Central memory CD4-positive, alpha-beta T cell (primary cell): ENCODE measurements at regions not wholly inside any gene's neighbourhood (a gene's known extent, or its start where the extent isn't known, plus 50 kb on each side); places are given as distances from the start of the nearest gene placed in this dataset.
"Not testable (repeated sequence)": the region's sequence is repeated elsewhere in the genome, so short reads cannot be mapped to it uniquely, and the experiment has no call there.

ENCODE experiments used
- DNase-seq: peaks from one replicate; pipeline ENCODE4 v3.0.0; 2022

- no peak for DNase-seq
Observed at GRCh38 chr12:46884362-46884761, 58.6 kb upstream of the SLC38A4 start.

GRCh38 chr12:46886541-46887041, 60.8 kb upstream of the SLC38A4 start:
- DNase-seq = no peak

DNA sequence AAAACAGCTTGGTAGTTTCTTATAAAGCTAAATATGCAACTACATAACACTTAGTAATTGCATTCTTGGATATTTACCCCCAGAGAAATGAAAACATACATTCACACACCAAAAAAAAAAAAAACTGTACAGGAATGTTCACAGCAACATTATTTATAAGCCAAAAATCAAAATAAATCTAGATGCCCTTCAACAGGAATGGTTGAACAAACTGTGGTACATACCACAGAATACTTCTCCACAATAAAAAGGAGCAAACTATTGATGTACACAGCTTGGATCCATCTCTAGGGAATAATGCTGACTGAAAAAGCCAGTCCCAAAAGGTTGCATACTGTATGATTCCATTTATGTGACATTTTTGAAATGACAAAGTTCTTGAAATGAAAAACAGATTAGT, 62.1 kb upstream of the SLC38A4 start:
- DNase-seq = no peak

GRCh38 chr12:46888568-46888967, 62.8 kb upstream of the SLC38A4 start:
- DNase-seq = no peak

DNA sequence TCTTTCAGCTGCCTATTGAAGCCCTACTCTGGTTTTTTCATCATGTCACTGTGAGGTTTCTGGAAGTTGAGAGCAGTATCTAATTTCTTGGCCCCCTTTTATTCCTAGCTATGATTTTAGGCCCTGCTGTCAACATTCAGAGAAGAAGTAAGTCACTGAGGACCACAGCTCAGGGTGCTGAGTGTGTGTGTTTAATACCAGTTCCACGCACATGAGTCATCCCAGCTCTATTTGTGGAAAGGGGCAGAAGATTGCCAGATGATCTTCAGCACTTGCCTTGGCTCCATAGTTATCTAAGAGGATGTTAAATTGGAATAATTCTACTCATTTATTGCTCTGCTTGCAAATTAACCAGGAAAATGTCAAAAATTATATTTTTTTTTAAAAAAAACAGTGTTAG, 65.5 kb upstream of the SLC38A4 start:
- no peak for DNase-seq

DNA sequence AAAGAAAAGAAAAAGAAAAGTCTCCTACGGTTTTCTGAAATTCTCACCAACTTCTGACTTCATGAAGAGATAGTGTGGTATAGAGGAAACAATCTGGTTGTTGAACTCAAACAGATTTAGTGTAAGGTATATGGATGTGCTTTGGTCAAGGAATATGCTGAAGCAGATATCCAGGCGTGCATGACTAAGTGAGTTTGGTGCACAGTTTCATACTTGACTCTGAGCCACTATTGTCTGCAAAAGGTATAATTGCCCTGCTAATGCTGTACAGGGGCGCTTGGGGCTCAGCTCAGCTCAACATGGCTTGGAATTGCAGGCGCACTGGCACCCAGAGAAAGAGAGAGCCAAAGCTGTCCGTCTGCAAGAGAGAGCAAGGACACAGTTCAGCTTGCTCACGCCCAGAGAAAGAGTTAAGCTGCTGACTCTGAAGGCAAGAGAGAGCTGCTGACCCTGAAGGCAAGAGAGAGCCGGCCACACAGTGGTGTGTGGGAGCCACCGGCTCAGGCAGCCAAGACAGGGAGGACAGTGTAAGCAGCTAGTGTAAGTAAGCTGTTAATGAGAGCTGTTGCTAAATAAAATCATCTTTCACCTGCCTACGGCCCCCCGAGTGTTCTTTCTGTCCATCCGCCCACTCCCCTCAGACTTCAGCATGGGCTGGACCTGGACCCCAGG, 66.4 kb upstream of the SLC38A4 start:
- no peak for DNase-seq

DNA sequence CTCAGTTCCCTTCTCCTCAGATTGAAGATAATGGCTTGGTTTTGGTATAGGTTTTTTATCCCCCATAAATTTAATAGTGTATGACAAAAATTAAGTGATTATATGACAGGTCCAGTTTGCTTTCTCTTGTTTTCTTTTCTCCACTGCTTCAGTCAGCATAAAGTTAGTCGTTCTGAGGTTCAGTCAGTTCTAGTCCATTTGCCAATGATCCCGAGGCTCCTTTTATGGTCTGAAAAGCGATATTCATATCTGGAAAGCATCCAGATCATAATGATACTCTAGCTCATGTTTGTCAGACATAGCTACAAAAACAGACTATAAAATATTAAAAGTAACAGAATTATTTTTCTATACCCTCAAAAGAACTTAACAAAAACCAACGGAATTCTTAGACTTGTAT, 67.1 kb upstream of the SLC38A4 start:
- DNase-seq = no peak

DNA sequence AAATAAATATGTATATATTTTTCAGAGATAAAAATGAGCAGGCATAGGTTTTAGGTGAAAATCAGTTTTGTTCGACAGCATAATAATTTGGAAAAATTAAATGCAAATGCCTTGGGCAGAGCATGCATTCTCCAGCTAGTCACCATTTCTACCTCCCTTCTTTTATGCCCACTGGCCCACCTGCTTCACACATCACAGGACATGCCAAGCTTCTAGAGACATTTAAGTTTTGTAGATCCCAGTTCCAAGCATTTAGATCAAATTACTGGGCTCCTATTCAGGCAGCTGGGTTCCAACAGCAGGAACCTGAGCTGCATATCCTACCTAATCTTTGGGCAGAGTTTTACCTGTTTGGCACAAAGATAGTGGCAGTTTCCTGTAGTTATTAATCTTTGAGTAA, 67.6 kb upstream of the SLC38A4 start:
- DNase-seq = no peak

- DNase-seq = no peak
Observed at GRCh38 chr12:46895726-46896125, 69.9 kb upstream of the SLC38A4 start.

GRCh38 chr12:46896680-46897079, 70.9 kb upstream of the SLC38A4 start:
- no peak for DNase-seq

- DNase-seq = no peak
Observed at GRCh38 chr12:46898152-46898931, 72.5 kb upstream of the SLC38A4 start.

GRCh38 chr12:46898989-46899388, 73.2 kb upstream of the SLC38A4 start:
- no peak for DNase-seq

DNA sequence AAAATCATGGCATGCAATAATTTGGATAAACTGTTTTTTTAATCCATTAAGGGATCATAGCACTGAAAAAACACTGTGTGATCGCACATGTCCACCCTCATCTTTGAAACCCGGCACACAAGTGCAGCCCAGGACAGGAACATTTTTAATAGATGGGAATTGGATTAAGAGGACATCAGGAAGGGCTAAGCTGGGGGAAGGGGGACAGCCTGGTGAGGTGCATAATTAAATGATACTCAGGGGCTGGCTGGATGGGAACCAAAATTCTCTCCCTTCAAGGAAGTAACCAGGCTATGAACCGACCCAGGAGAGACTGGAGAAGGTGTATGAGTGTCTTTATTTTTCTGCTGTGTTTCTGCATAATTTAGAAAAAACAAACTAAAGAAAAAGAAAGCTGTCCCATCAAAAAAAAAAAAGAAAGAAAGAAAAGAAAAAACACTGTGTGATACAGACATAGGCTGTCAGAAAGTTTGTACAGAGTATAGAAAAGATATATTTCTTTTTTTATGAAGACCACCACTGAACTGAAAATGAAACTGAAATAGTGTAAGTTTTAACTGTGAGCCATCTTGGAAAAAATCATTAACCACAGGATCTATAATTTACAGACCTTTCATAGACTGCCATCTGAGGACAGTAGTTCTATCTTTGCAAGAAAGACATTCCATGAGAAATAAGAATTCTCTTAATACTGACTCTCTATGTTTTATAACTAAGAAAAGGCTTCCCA, 75.1 kb upstream of the SLC38A4 start:
- DNase-seq = no peak

DNA sequence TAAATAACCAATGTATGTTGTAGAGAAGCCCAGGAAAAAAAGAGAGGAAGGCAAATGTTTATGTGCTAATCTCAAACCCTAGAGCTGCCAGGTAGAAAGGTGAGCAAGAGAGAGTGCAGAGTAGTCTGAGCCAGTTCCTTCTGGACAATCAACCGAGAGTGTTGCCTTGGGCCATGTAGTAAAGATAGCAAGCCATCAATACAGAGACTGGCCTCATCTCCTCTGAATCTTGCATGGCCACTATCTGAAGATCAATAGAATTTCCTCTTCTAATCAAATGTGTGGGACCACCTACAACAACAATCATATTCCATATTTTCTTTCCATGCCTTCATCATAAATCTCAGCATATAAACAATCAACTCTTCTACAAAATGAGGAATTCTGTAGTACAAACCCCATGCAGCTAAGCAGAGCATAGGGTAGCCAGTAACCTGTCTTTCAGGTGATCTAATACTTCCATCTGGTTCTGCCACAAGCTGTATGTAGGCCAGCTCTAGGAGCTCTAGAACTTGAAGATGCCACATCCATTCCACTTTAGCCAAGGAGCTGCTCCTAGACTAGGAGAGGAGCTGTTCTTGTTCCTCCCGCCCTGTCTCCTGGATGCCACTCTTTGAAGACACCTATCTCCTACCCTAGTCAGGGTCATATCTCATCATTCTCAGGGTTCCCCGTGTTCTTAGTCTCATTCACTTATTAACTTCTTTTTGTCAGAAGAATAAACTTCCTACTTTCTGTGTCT, 75.8 kb upstream of the SLC38A4 start:
- DNase-seq = no peak

- no peak for DNase-seq
Observed at GRCh38 chr12:46903058-46903457, 77.3 kb upstream of the SLC38A4 start.

DNA sequence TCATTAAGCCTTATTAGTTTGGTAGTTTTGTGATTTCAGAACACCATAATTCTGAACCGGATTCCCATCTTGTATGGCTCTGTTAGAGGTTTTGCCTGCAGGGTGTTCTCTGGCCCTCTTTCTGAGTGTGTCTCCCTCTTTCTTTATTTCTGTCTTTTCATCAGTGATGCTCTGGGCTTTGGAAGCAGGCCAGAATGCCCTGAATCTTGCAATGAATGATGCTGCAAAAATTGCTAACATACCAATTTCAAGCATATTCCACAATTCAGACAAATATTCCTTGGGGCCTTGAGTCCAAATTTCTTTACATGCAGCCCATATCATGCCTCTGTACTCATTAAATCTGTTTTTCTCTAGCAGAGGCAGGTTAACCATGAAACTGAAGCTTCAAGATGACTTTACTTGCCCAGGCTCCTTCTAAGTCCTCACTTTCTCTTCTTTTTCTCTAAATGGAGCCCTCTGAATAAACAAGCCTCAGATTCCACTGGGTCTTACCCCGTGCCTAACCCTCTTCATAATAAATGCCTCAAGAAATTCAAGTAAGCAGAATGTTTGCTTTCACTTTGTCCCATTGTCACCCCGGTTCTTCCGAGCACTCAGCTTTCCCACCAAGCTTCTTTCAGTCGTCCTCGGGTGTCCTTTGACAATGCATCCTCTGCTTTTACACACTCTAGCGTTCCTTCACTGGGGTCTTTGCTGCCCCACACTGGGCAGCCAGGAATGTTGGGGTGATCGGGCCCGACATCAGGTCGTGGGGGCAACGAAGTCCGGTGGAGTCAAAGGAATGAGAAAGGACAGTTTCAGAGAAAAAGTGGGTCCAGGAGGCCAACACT, 78.8 kb upstream of the SLC38A4 start:
- no peak for DNase-seq

GRCh38 chr12:46905239-46905627, 79.4 kb upstream of the SLC38A4 start:
- DNase-seq = not testable (repeated sequence)

- DNase-seq = no peak
Observed at GRCh38 chr12:46907791-46908190, 82.0 kb upstream of the SLC38A4 start.

- no peak for DNase-seq
Observed at GRCh38 chr12:46908236-46908935, 82.6 kb upstream of the SLC38A4 start.

- DNase-seq = no peak
Observed at GRCh38 chr12:46908936-46909635, 83.3 kb upstream of the SLC38A4 start.

GRCh38 chr12:46910830-46911229, 85.0 kb upstream of the SLC38A4 start:
- DNase-seq = no peak
